HL-60 (cell line): ENCODE measurements at regions not wholly inside any gene's neighbourhood (a gene's known extent, or its start where the extent isn't known, plus 50 kb on each side); places are given as distances from the start of the nearest gene placed in this dataset.

ENCODE experiments used
- DNase-seq, 2 experiments: peaks; one replicate each; pipeline ENCODE4 v3.0.0-alpha.2; 2010 to 2020; ENCODE audit warnings: low read depth in 1 of 2, low spot score in 1 of 2
- H3K27ac ChIP-seq: fragments of 250-450 bp; sonication (Bioruptor Pico); replicated peaks from 2 replicates; pipeline ENCODE4 v1.5.1; 2020; ENCODE audit warnings: mild to moderate bottlenecking, moderate library complexity
- H3K27me3 ChIP-seq: fragments of 250-450 bp; sonication (Bioruptor Pico); 2 replicates; pipeline ENCODE4 v1.5.1; 2021; ENCODE audit warnings: mild to moderate bottlenecking, moderate library complexity; ENCODE audit not compliant: insufficient read depth, poor library complexity, severe bottlenecking
- H3K4me3 ChIP-seq: replicated peaks from 2 replicates; pipeline ENCODE4 v1.5.1; 2011; ENCODE audit warnings: mild to moderate bottlenecking, control low read depth, low read length; ENCODE audit not compliant: insufficient read depth
- CTCF ChIP-seq: IDR thresholded peaks from one replicate; pipeline ENCODE4 v1.5.1; 2011; ENCODE audit warnings: low read length, control low read depth, inconsistent platforms; ENCODE audit not compliant: insufficient read depth
- GABPA ChIP-seq: IDR thresholded peaks from 2 replicates; pipeline ENCODE4 v1.6.1; 2012; ENCODE audit warnings: low read depth
- POLR2AphosphoS5 ChIP-seq: IDR thresholded peaks from 2 replicates; pipeline ENCODE4 v1.6.1; 2012; ENCODE audit warnings: low read depth
- REST ChIP-seq: IDR thresholded peaks from 2 replicates; pipeline ENCODE4 v1.6.1; 2012; ENCODE audit warnings: low read depth; ENCODE audit not compliant: insufficient replicate concordance
- SPI1 ChIP-seq: IDR thresholded peaks from 2 replicates; pipeline ENCODE4 v1.6.1; 2012; ENCODE audit warnings: low read depth, mild to moderate bottlenecking, borderline replicate concordance

GRCh38 chr13:62643007-62643483 is 1227.4 kb upstream of the PCDH20 start:
- no peak overlapping the region for H3K27ac ChIP-seq
- DNase-seq = no peak
- H3K4me3 ChIP-seq = no peak overlapping the region
- no peaks in the 10 kb centered on the region for H3K27me3 ChIP-seq
- TF ChIP-seq CTCF (no peak), REST (no peak), GABPA (no peak), SPI1 (no peak), POLR2AphosphoS5 (no peak)

- no peak for DNase-seq
- Histone ChIP-seq H3K27me3 (no peaks in the 10 kb centered on the region), H3K4me3 (no peak overlapping the region), H3K27ac (no peak overlapping the region)
- TF ChIP-seq GABPA = no peak
- no peak for TF ChIP-seq CTCF
- TF ChIP-seq REST = no peak
- no peak for TF ChIP-seq POLR2AphosphoS5
- TF ChIP-seq SPI1 = no peak
Observed at GRCh38 chr13:62635161-62635560, 1219.5 kb upstream of the PCDH20 start.

- DNase-seq = no peak
- TF ChIP-seq GABPA = no peak
- no peak for TF ChIP-seq REST
- TF ChIP-seq CTCF = no peak
- TF ChIP-seq POLR2AphosphoS5 = no peak
- no peak for TF ChIP-seq SPI1
- Histone ChIP-seq H3K27ac (no peak overlapping the region), H3K4me3 (no peak overlapping the region), H3K27me3 (no peaks in the 10 kb centered on the region)
Observed at GRCh38 chr13:62633448-62633847, 1217.8 kb upstream of the PCDH20 start.
